ENCODE measurements at regions not wholly inside any gene's neighbourhood (a gene's known extent, or its start where the extent isn't known, plus 50 kb on each side); places are given as distances from the start of the nearest gene placed in this dataset.
"Not testable (repeated sequence)": the region's sequence is repeated elsewhere in the genome, so short reads cannot be mapped to it uniquely, and the experiment has no call there.

DNA sequence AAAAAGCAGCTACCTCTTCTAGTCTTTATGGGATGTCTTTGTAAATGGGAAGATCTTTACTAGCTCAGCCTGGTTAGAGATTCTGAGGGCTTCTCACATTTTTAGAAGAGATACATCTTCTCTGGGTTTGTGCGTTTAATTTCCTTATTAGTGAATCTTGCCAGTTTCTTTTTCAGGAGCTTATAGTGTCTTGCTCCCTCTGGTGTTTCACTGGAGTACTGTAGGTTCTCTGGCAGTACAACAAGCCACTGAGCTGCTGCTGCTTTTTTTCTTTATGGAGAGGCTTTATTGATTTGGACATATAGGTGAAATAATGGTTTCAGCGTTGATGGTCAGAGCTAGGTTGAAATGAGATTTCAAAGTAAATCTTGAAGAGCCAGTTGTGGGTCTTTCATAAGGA lies 82.9 kb downstream of the LAS1L start:
- peak; percentile 11 for DNase-seq

DNA sequence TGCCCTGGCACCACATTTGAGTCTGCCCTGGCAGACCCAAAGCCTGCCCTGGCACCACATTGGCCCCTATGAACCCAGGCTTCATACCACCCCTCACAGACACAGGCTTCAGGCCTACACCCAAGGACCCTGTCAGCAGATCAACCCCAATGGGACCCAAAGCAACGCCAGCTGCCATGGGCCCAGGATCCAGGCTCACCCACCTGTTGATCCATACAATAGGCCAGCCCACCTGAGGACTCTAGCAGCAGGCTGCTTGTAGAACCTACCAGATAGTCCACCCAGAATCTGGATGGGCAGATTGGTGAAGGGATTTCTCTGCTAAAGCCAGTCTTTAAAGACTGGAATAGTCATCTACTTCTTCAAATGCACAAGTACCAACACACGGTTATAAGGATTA lies 114.4 kb downstream of the LAS1L start:
- DNase-seq = no peak

- DNase-seq = not testable (repeated sequence)
Observed at GRCh38 chrX:65407662-65408061, 126.9 kb downstream of the LAS1L start.

DNA sequence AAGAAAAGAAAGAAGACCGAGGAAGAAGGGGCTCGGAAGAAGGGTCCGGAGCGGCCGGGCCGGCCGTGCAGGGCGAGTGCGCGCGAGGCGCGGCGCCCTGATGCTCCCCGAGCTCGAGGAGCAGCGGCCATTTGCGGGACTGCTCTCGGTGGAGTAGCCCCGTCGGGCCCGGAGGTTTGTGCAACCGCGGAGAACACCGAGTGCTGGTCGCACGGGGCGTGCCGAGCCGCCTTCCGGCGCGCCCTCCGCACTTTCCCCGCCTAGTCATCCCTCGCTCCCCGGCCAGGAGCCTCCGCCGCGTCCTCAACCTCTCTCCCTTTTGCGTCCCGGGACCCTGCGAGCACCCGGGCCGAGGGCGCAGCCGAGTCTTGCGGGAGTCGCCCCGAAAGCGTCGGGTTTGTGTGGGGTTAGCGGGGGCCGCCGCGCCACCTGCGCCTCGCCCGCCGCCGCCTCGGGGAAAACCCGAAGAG lies 127.4 kb downstream of the LAS1L start:
- DNase-seq = no peak

DNA sequence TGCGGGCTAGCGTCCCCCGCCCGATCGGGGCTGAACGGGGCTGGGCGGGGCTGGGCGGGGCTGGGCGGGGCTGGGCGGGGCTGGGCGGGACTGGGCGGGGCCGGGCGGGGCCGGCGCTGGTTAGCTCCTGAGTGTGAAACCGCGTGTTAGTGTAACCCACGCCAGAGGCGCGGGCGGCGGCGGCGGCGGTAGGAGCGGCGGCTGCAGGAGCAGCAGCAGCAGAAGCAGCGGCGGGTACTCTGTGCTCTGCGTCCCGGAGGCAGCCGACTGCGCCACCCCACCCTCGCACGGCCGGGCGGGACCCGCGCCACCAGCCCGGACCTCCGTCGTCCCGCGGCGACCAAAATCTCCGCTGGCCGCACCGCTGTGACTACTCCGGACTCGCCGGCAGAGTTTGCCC lies 128.1 kb downstream of the LAS1L start:
- no peak for DNase-seq

DNA sequence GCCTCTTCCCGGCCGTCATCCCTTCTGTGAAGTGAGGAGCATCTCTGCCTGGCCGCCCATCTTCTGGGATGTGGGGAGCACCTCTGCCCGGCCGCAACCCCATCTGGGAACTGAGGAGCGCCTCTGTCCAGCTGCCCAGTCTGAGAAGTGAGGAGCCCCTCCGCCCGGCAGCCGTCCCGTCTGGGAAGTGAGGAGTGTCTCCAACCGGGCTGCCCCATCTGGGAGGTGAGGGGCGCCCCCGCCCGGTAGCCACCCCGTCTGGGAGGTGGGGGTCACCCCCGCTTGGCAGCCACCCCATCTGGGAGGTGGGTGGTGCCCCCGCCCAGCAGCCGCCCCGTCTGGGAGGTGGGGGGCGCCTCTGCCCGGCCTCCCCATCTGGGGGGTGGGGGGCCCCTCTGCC lies 142.3 kb downstream of the LAS1L start:
- no peak for DNase-seq

GRCh38 chrX:65389120-65389519 lies 145.5 kb downstream of the LAS1L start:
- not testable (repeated sequence) for DNase-seq
